Sigmoid colon (tissue), 6 donors: ENCODE measurements at regions not wholly inside any gene's neighbourhood (a gene's known extent, or its start where the extent isn't known, plus 50 kb on each side); places are given as distances from the start of the nearest gene placed in this dataset.

Experiments used
- DNase-seq: peaks from one replicate; pipeline ENCODE4 v3.0.0-alpha.2; 2019
- H3K27ac ChIP-seq, 4 donors: fragments of 200-600 bp; sonication (generic); one replicate each; pipeline ENCODE4 v1.5.1; 2016 to 2019; ENCODE audit warnings: mild to moderate bottlenecking in 1 of 4
- H3K27me3 ChIP-seq, 3 donors: fragments of 200-600 bp; sonication (generic); one replicate each; pipeline ENCODE4 v1.5.1; 2019; ENCODE audit warnings: mild to moderate bottlenecking in 1 of 3
- H3K36me3 ChIP-seq, 4 donors: fragments of 200-600 bp; sonication (generic); one replicate each; pipeline ENCODE4 v1.5.1; 2016 to 2019
- H3K4me1 ChIP-seq, 4 donors: fragments of 200-600 bp; sonication (generic); one replicate each; pipeline ENCODE4 v1.5.1; 2017 to 2019
- H3K4me3 ChIP-seq, 4 donors: fragments of 200-600 bp; sonication (generic); one replicate each; pipeline ENCODE4 v1.5.1; 2017 to 2019; ENCODE audit warnings: mild to moderate bottlenecking in 2 of 4, moderate library complexity in 1 of 4
- H3K9me3 ChIP-seq, 4 donors: fragments of 200-600 bp in 3 of 4; sonication (generic) in 3 of 4; one replicate each; pipeline versions ENCODE4 v1.5.1 to v1.6.1; 2013 to 2019
- CTCF ChIP-seq, 4 experiments: fragments of 450-650 bp in 3 of 4; fragments of 200-600 bp in 1 of 4; IDR thresholded peaks; one replicate each; pipeline ENCODE4 v1.5.1; 2016 to 2019; ENCODE audit warnings: antibody characterized with exemption in 4 of 4, mild to moderate bottlenecking in 3 of 4, moderate library complexity in 2 of 4
- EP300 ChIP-seq, 4 donors: sonication (generic); formaldehyde crosslinking; IDR thresholded peaks; one replicate each; pipeline ENCODE4 v1.6.1; 2017; ENCODE audit warnings: antibody characterized with exemption in 4 of 4
- POLR2A ChIP-seq, 2 donors: fragments of 450-650 bp; IDR thresholded peaks; one replicate each; pipeline ENCODE4 v1.6.1; 2016; ENCODE audit warnings: antibody characterized with exemption in 2 of 2, mild to moderate bottlenecking in 2 of 2, moderate library complexity in 2 of 2
- POLR2AphosphoS5 ChIP-seq, 4 donors: sonication (generic); formaldehyde crosslinking; IDR thresholded peaks; one replicate each; pipeline ENCODE4 v1.6.1; 2017; ENCODE audit warnings: antibody characterized with exemption in 4 of 4
- WGBS, 2 donors: extraction: QIAGEN DNeasy Blood & Tissue Kit; methylation state at CpG; one replicate each; pipeline ENCODE4 v1.1.7; 2013; 5-methylcytosine and 5-hydroxymethylcytosine counted together
- intact Hi-C: fragments of 100-400 bp; cut with DNase I; formaldehyde crosslinking; loops from one replicate; pipeline ENCODE4 v1.15.1; 2023
- donor health status: healthy with polysubstance abuse.
- donor health status: healthy.

- no peaks in the 10 kb centered on the region for H3K27me3 ChIP-seq
- no peaks in the 10 kb centered on the region for H3K36me3 ChIP-seq
- DNase-seq, result no peak
- WGBS, 2 donors, result 90 to 91% methylated on average over 3 of the region's 3 CpGs
- intact Hi-C loops, result no loop called here
- TF ChIP-seq POLR2A (IDR thresholded peaks at IDR 0.05), result no peak
- no peak for TF ChIP-seq EP300 (IDR thresholded peaks at IDR 0.05)
- no peak for TF ChIP-seq POLR2AphosphoS5 (IDR thresholded peaks at IDR 0.05)
- TF ChIP-seq CTCF (IDR thresholded peaks at IDR 0.05), result no peak
- no peaks in the 10 kb centered on the region for H3K4me1 ChIP-seq
- H3K9me3 ChIP-seq, result no peaks in the 10 kb centered on the region
- no peak overlapping the region for H3K4me3 ChIP-seq
- H3K27ac ChIP-seq, result no peak overlapping the region
These were observed 834.3 kb downstream of the KCNT2 start for GRCh38 chr1:195773931-195774330.

- TF ChIP-seq EP300 (IDR thresholded peaks at IDR 0.05) (no peak), POLR2AphosphoS5 (IDR thresholded peaks at IDR 0.05) (no peak), CTCF (IDR thresholded peaks at IDR 0.05) (no peak), POLR2A (IDR thresholded peaks at IDR 0.05) (no peak)
- H3K9me3 ChIP-seq, result no peaks in the 10 kb centered on the region
- intact Hi-C loops, result no loop called here
These were observed 838.8 kb downstream of the KCNT2 start for GRCh38 chr1:195769461-195769860.

GRCh38 chr1:195768936-195769335, 839.3 kb downstream of the KCNT2 start:
- H3K36me3 ChIP-seq, result no peaks in the 10 kb centered on the region
- H3K4me1 ChIP-seq, result no peaks in the 10 kb centered on the region
- no peak overlapping the region for H3K27ac ChIP-seq
- H3K9me3 ChIP-seq, result no peaks in the 10 kb centered on the region
- TF ChIP-seq POLR2AphosphoS5 (IDR thresholded peaks at IDR 0.05) (no peak), CTCF (IDR thresholded peaks at IDR 0.05) (no peak)
- no peak for DNase-seq
- H3K27me3 ChIP-seq, result no peaks in the 10 kb centered on the region
- intact Hi-C loops, result no loop called here
- no peak overlapping the region for H3K4me3 ChIP-seq

More at GRCh38 chr1:195769461-195769860, 838.8 kb downstream of the KCNT2 start:
- Histone ChIP-seq H3K27ac (no peak overlapping the region), H3K27me3 (no peaks in the 10 kb centered on the region), H3K4me3 (no peak overlapping the region), H3K36me3 (no peaks in the 10 kb centered on the region), H3K4me1 (no peaks in the 10 kb centered on the region)
- DNase-seq, result no peak

- 79 to 86% methylated on average over 2 of the region's 2 CpGs for WGBS, 2 donors
- no peaks in the 10 kb centered on the region for H3K4me1 ChIP-seq
- intact Hi-C loops, result no loop called here
- H3K4me3 ChIP-seq, result no peak overlapping the region
- no peaks in the 10 kb centered on the region for H3K9me3 ChIP-seq
- H3K27ac ChIP-seq, result no peak overlapping the region
- no peak for TF ChIP-seq EP300 (IDR thresholded peaks at IDR 0.05)
- no peak for TF ChIP-seq POLR2AphosphoS5 (IDR thresholded peaks at IDR 0.05)
- TF ChIP-seq POLR2A (IDR thresholded peaks at IDR 0.05), result no peak
- no peak for DNase-seq
- no peaks in the 10 kb centered on the region for H3K36me3 ChIP-seq
- H3K27me3 ChIP-seq, result no peaks in the 10 kb centered on the region
These were observed 839.9 kb downstream of the KCNT2 start for GRCh38 chr1:195768377-195768776.

- no peak overlapping the region for H3K4me3 ChIP-seq
- DNase-seq, result no peak
- no peaks in the 10 kb centered on the region for H3K9me3 ChIP-seq
- TF ChIP-seq POLR2AphosphoS5 (IDR thresholded peaks at IDR 0.05), result no peak
- no peak for TF ChIP-seq POLR2A (IDR thresholded peaks at IDR 0.05)
- TF ChIP-seq CTCF (IDR thresholded peaks at IDR 0.05), result no peak
- TF ChIP-seq EP300 (IDR thresholded peaks at IDR 0.05), result no peak
- no peaks in the 10 kb centered on the region for H3K4me1 ChIP-seq
- intact Hi-C loops, result no loop called here
- H3K27me3 ChIP-seq, result no peaks in the 10 kb centered on the region
- no peak overlapping the region for H3K27ac ChIP-seq
- H3K36me3 ChIP-seq, result no peaks in the 10 kb centered on the region
These were observed 841.5 kb downstream of the KCNT2 start for GRCh38 chr1:195766709-195767108.
